GM18867 (cell line): ENCODE measurements at regions not wholly inside any gene's neighbourhood (a gene's known extent, or its start where the extent isn't known, plus 50 kb on each side); places are given as distances from the start of the nearest gene placed in this dataset.
A peak's percentile ranks its signal among the peaks of the same experiment; 100 is the strongest.
"Not testable (repeated sequence)": the region's sequence is repeated elsewhere in the genome, so short reads cannot be mapped to it uniquely, and the experiment has no call there.

Source experiments
- ATAC-seq: cut with Tn5 transposase; IDR thresholded peaks from one replicate; pipeline ENCODE4 v1.9.1; 2021; ENCODE audit warnings: mild to moderate bottlenecking, moderate library complexity; ENCODE audit not compliant: unreplicated experiment

- no peak for ATAC-seq
Observed at GRCh38 chr6:4225161-4225872, 89.9 kb upstream of the ECI2 start.

- no peak for ATAC-seq
Observed at GRCh38 chr6:4224067-4224978, 88.9 kb upstream of the ECI2 start.

GRCh38 chr6:4220558-4220957 lies 85.2 kb upstream of the ECI2 start:
- no peak for ATAC-seq

- not testable (repeated sequence) for ATAC-seq
Observed at GRCh38 chr6:4218619-4219317, 83.4 kb upstream of the ECI2 start.

- no peak for ATAC-seq
Observed at GRCh38 chr6:4212588-4212987, 77.2 kb upstream of the ECI2 start.

- peak; percentile 86 for ATAC-seq
Observed at GRCh38 chr6:4210629-4211419, 75.4 kb upstream of the ECI2 start.

- ATAC-seq: no peak
Observed at GRCh38 chr6:4209196-4209595, 73.8 kb upstream of the ECI2 start.

GRCh38 chr6:4208158-4208557 lies 72.8 kb upstream of the ECI2 start:
- ATAC-seq: no peak

GRCh38 chr6:4203642-4204417 lies 68.5 kb upstream of the ECI2 start:
- not testable (repeated sequence) for ATAC-seq

- no peak for ATAC-seq
Observed at GRCh38 chr6:4192627-4193026, 57.3 kb upstream of the ECI2 start.

- ATAC-seq: no peak
Observed at GRCh38 chr6:4192173-4192572, 56.8 kb upstream of the ECI2 start.

GRCh38 chr6:4191271-4191721 lies 55.9 kb upstream of the ECI2 start:
- ATAC-seq: no peak

GRCh38 chr6:4189249-4189648 lies 53.9 kb upstream of the ECI2 start:
- ATAC-seq: no peak

- no peak for ATAC-seq
Observed at GRCh38 chr6:4188801-4189200, 53.4 kb upstream of the ECI2 start.

GRCh38 chr6:4187480-4187879 lies 52.1 kb upstream of the ECI2 start:
- ATAC-seq: no peak

GRCh38 chr6:4186385-4186784 lies 51.0 kb upstream of the ECI2 start:
- no peak for ATAC-seq

GRCh38 chr6:4185846-4186245 lies 50.5 kb upstream of the ECI2 start:
- no peak for ATAC-seq

- no peak for ATAC-seq
Observed at GRCh38 chr6:4185419-4185818, 50.0 kb upstream of the ECI2 start.
